Panc1 (cell line): ENCODE measurements at regions not wholly inside any gene's neighbourhood (a gene's known extent, or its start where the extent isn't known, plus 50 kb on each side); places are given as distances from the start of the nearest gene placed in this dataset.

Experiments
- ATAC-seq: fragments of 200-7000 bp; cut with Tn5 transposase; 2 replicates; pipeline ENCODE4 v1.9.1; 2020; ENCODE audit warnings: mild to moderate bottlenecking, moderate library complexity
- BruUV-seq: library from RNA; stranded (reverse); fragments of 400-500 nt; replicated peaks from 2 replicates; lab custom pipeline; 2021; lab: Mats Ljungman, UMichigan
- CTCF ChIA-PET: fragments of 300-600 bp; sonication (Branson Sonifier 250); formaldehyde crosslinking; loops from one replicate; lab custom pipeline; 2022; ENCODE audit warnings: antibody characterized with exemption; lab: Charles Lee
- POLR2A ChIA-PET: fragments of 300-600 bp; sonication (Branson Sonifier 250); formaldehyde crosslinking; loops from one replicate; lab custom pipeline; 2022; ENCODE audit warnings: antibody characterized with exemption; lab: Charles Lee
- DNase-seq: peaks from one replicate; pipeline ENCODE4 v3.0.0-alpha.2; 2010; ENCODE audit warnings: low read depth, low spot score
- H3K27ac ChIP-seq: 2 replicates; pipeline ENCODE4 v1.5.1; 2011; ENCODE audit warnings: mild to moderate bottlenecking, low read length, inconsistent platforms
- H3K27me3 ChIP-seq: fragments of 200-500 bp; sonication (Bioruptor generic); 2 replicates; pipeline ENCODE4 v1.6.0; 2014; ENCODE audit warnings: low read length, inconsistent platforms; ENCODE audit not compliant: control insufficient read depth, insufficient read depth
- H3K36me3 ChIP-seq: fragments of 200-500 bp; sonication (Bioruptor generic); 2 replicates; pipeline ENCODE4 v1.5.1; 2014; ENCODE audit warnings: inconsistent platforms, mild to moderate bottlenecking, low read length, moderate library complexity; ENCODE audit not compliant: control insufficient read depth, insufficient read depth
- H3K4me1 ChIP-seq: 2 replicates; pipeline ENCODE4 v1.5.1; 2011; ENCODE audit warnings: inconsistent platforms, mild to moderate bottlenecking, low read length, moderate library complexity; ENCODE audit not compliant: control insufficient read depth, insufficient read depth
- H3K4me3 ChIP-seq, 2 experiments: 2 replicates each; pipeline ENCODE4 v1.5.1; 2011 to 2012; ENCODE audit warnings: low read depth in 2 of 2, low read length in 2 of 2, mild to moderate bottlenecking in 2 of 2, inconsistent platforms in 1 of 2, moderate library complexity in 1 of 2
- H3K9me3 ChIP-seq: fragments of 200-500 bp; sonication (Bioruptor generic); 2 replicates; pipeline ENCODE4 v1.5.1; 2014; ENCODE audit warnings: low read depth, mild to moderate bottlenecking, inconsistent platforms, low read length, moderate library complexity; ENCODE audit not compliant: control insufficient read depth, insufficient read depth
- POLR2AphosphoS5 ChIP-seq: IDR thresholded peaks from 2 replicates; pipeline ENCODE4 v1.6.1; 2012; ENCODE audit warnings: mild to moderate bottlenecking, low read depth, low read length, moderate library complexity
- SIN3A ChIP-seq: IDR thresholded peaks from 2 replicates; pipeline ENCODE4 v1.6.1; 2012; ENCODE audit warnings: low read depth, mild to moderate bottlenecking, low read length, moderate library complexity, borderline replicate concordance; ENCODE audit not compliant: insufficient read depth
- TCF7L2 ChIP-seq: IDR thresholded peaks from 2 replicates; pipeline ENCODE4 v1.6.1; 2011; ENCODE audit warnings: mild to moderate bottlenecking, low read depth, low read length, inconsistent platforms
- in situ Hi-C: cut with HindIII; loops from 2 replicates; pipeline ENCODE4 v1.10.0; 2016; ENCODE audit warnings: low sequenced_read_pairs, low pct_unique_long_range_greater_than_20kb
- intact Hi-C: fragments of 100-400 bp; cut with micrococcal nuclease; formaldehyde crosslinking; loops from one replicate; pipeline ENCODE4 v1.10.0; 2022; ENCODE audit not compliant: unreplicated experiment
- TF ChIP-seq, protein P1 (sequence below): fragments of 450-650 bp; IDR thresholded peaks from 2 replicates; pipeline ENCODE4 v1.5.1; 2017; ENCODE audit warnings: mild to moderate bottlenecking
- TF ChIP-seq, protein P2 (sequence below), 2 experiments: IDR thresholded peaks; 2 replicates each; pipeline ENCODE4 v1.6.1; 2011 to 2012; ENCODE audit warnings: low read depth in 2 of 2, control low read depth in 1 of 2, low read length in 1 of 2, mild to moderate bottlenecking in 1 of 2, moderate library complexity in 1 of 2; ENCODE audit not compliant: insufficient read depth in 1 of 2

DNA sequence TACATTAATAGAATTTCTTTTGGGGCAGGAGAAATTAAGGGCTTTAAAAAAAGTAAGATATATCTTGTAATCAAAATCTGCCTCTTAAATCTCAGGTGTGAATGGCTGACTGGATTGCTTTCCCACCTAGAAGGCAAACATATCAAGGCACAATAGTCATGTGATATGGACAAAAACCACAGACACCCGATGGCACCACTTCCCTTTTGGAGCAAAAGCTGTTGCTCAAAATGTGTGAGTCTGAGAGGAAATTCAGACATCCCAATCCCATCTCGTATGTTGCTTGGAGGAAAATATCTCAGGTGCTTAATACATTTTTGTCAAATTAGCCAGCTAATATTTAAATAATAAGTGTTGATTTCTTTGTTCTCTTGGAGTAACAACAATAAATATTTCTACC is 120.7 kb downstream of the KCNF1 start:
- ATAC-seq (no peak), DNase-seq (no peak)
- intact Hi-C loops (no loop called here), in situ Hi-C loops (no loop called here)
- Histone ChIP-seq H3K4me1 (no peaks in the 10 kb centered on the region), H3K27ac (no peak overlapping the region), H3K4me3 (no peak overlapping the region), H3K9me3 (no peaks in the 10 kb centered on the region), H3K36me3 (no peaks in the 10 kb centered on the region), H3K27me3 (peaks cover 2% of the 10 kb centered on the region)
- BruUV-seq: no TSS peak
- TF ChIP-seq, protein P1, sequence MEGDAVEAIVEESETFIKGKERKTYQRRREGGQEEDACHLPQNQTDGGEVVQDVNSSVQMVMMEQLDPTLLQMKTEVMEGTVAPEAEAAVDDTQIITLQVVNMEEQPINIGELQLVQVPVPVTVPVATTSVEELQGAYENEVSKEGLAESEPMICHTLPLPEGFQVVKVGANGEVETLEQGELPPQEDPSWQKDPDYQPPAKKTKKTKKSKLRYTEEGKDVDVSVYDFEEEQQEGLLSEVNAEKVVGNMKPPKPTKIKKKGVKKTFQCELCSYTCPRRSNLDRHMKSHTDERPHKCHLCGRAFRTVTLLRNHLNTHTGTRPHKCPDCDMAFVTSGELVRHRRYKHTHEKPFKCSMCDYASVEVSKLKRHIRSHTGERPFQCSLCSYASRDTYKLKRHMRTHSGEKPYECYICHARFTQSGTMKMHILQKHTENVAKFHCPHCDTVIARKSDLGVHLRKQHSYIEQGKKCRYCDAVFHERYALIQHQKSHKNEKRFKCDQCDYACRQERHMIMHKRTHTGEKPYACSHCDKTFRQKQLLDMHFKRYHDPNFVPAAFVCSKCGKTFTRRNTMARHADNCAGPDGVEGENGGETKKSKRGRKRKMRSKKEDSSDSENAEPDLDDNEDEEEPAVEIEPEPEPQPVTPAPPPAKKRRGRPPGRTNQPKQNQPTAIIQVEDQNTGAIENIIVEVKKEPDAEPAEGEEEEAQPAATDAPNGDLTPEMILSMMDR: no peak
- CTCF ChIA-PET: no interaction called here
- POLR2A ChIA-PET: no interaction called here

DNA sequence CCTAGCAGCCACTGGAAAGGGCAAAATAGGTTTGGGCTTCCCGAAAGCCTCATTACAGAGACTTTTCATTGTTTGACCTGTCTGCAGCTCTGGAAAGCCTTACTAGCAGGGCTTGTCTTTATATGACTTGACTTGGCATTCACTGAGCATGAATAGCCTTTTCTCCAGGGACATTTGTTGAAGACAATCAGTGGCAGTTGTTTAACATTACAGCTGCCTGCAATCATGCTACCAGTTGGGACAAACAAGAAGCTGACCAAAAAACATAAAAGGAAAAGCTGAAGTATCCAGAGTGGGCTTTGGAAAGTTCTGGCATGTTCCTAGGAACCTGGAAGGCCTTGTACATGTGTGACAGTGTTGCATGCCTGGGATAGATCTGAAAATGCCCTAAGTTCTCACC is 121.4 kb downstream of the KCNF1 start:
- CTCF ChIA-PET: no interaction called here
- intact Hi-C loops: no loop called here
- BruUV-seq: no TSS peak

More for the DNA sequence above, 121.4 kb downstream of the KCNF1 start:
- Histone ChIP-seq H3K27me3 (peaks cover 2% of the 10 kb centered on the region), H3K36me3 (no peaks in the 10 kb centered on the region), H3K9me3 (no peaks in the 10 kb centered on the region), H3K4me1 (no peaks in the 10 kb centered on the region), H3K27ac (no peak overlapping the region), H3K4me3 (no peak overlapping the region)
- TF ChIP-seq SIN3A (no peak), POLR2AphosphoS5 (no peak), TCF7L2 (no peak)
- TF ChIP-seq, protein P1: no peak
- TF ChIP-seq, protein P2, sequence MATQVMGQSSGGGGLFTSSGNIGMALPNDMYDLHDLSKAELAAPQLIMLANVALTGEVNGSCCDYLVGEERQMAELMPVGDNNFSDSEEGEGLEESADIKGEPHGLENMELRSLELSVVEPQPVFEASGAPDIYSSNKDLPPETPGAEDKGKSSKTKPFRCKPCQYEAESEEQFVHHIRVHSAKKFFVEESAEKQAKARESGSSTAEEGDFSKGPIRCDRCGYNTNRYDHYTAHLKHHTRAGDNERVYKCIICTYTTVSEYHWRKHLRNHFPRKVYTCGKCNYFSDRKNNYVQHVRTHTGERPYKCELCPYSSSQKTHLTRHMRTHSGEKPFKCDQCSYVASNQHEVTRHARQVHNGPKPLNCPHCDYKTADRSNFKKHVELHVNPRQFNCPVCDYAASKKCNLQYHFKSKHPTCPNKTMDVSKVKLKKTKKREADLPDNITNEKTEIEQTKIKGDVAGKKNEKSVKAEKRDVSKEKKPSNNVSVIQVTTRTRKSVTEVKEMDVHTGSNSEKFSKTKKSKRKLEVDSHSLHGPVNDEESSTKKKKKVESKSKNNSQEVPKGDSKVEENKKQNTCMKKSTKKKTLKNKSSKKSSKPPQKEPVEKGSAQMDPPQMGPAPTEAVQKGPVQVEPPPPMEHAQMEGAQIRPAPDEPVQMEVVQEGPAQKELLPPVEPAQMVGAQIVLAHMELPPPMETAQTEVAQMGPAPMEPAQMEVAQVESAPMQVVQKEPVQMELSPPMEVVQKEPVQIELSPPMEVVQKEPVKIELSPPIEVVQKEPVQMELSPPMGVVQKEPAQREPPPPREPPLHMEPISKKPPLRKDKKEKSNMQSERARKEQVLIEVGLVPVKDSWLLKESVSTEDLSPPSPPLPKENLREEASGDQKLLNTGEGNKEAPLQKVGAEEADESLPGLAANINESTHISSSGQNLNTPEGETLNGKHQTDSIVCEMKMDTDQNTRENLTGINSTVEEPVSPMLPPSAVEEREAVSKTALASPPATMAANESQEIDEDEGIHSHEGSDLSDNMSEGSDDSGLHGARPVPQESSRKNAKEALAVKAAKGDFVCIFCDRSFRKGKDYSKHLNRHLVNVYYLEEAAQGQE (IDR thresholded peaks at IDR 0.05; ENCODE audit: insufficient read depth in 1 of 2, low read depth in 2 of 2, low read length in 1 of 2): no peak
- in situ Hi-C loops: no loop called here
- no peak for DNase-seq
- POLR2A ChIA-PET: no interaction called here
- ATAC-seq: no peak
